ENCODE measurements at regions not wholly inside any gene's neighbourhood (a gene's known extent, or its start where the extent isn't known, plus 50 kb on each side); places are given as distances from the start of the nearest gene placed in this dataset.
A peak's percentile ranks its signal among the peaks of the same experiment; 100 is the strongest.

- Histone ChIP-seq H3K79me2 (ENCODE audit: insufficient read depth, low read length) (no peaks in the 10 kb centered on the region), H3K4me3 (replicated peaks in 1 of 3; ENCODE audit: insufficient read depth in 1 of 3, low read depth in 2 of 3, low read length in 3 of 3) (no peak overlapping the region), H3K27me3 (ENCODE audit: control insufficient read depth in 1 of 2, insufficient read depth in 2 of 2, low read length in 2 of 2) (no peaks in the 10 kb centered on the region; a peak in 1 of 5 replicates), H3K4me2 (ENCODE audit: low read depth, low read length) (no peak overlapping the region), H3K9me3 (ENCODE audit: low read length) (no peaks in the 10 kb centered on the region), H3K9ac (ENCODE audit: insufficient read depth, low read depth, low read length) (no peak overlapping the region), H3K4me1 (ENCODE audit: insufficient read depth, low read length) (no peaks in the 10 kb centered on the region), H2AFZ (ENCODE audit: low read length) (no peak overlapping the region), H4K20me1 (ENCODE audit: insufficient read depth, low read length) (no peaks in the 10 kb centered on the region), H3K36me3 (replicated peaks in 1 of 2; ENCODE audit: control insufficient read depth in 1 of 2, insufficient read depth in 2 of 2, low read length in 2 of 2) (no peaks in the 10 kb centered on the region), H3K27ac (ENCODE audit: extremely low read length, insufficient read depth, low read length) (no peak overlapping the region)
- CTCF ChIA-PET (ENCODE audit: low intra/inter-chr PET ratio, low total read pairs): no interaction called here
- DNase-seq (ENCODE audit: low spot score): no peak
- intact Hi-C loops (cut with micrococcal nuclease; ENCODE audit: unreplicated experiment) (no loop called here), in situ Hi-C loops (cut with HindIII; ENCODE audit: extremely low pct_ligation_motif_present, low pct_unique_long_range_greater_than_20kb) (no loop called here)
- TF ChIP-seq ATF7 (IDR thresholded peaks at IDR 0.05): 0 out of 2 replicates have a peak, but pooled peaks have one; percentile 7
- no peak for TF ChIP-seq ATF7 (CRISPR knock-in tag; IDR thresholded peaks at IDR 0.05)
- TF ChIP-seq CEBPB (IDR thresholded peaks at IDR 0.05; ENCODE audit: borderline replicate concordance, low read depth, low read length): peak; percentile 58; the same call in 1 of the 2 replicates
- no peak for TF ChIP-seq TBL1XR1 (IDR thresholded peaks at IDR 0.05; ENCODE audit: borderline replicate concordance, low read length, partially characterized antibody)
- WGBS (ENCODE audit: low lambda C conversion rate): 95% methylated on average over 2 of the region's 2 CpGs
- ATAC-seq: no peak
- POLR2A ChIA-PET: no interaction called here
- FAIRE-seq: no peak
- BruUV-seq (replicated peaks): no TSS peak
Measured at GRCh38 chr4:65250916-65251315, 419.4 kb downstream of the EPHA5 start.

DNA sequence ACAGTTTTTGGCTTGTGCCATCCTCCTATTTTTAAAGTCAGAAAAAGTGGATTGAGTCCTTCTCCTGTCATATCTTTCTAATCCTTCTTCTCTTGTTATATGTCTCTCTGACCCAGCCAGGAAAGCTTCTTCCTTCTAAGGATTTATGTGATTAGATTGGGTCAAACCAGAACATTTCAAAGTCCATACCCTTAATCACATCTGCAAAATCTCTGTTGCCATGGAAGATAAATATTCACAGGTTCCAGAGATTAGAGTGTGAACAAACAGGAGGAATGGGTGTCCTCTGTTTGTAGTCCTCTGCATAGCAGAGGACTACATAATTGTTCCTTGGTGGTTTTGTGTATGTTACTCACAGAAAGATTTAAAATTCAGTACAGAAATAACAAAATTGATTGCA lies 421.2 kb downstream of the EPHA5 start:
- POLR2A ChIA-PET: no interaction called here
- Histone ChIP-seq H3K9ac (ENCODE audit: insufficient read depth, low read depth, low read length) (no peak overlapping the region), H4K20me1 (ENCODE audit: insufficient read depth, low read length) (no peaks in the 10 kb centered on the region), H3K4me2 (ENCODE audit: low read depth, low read length) (no peak overlapping the region), H3K4me3 (replicated peaks in 1 of 3; ENCODE audit: insufficient read depth in 1 of 3, low read depth in 2 of 3, low read length in 3 of 3) (no peak overlapping the region), H3K27ac (ENCODE audit: extremely low read length, insufficient read depth, low read length) (no peak overlapping the region), H3K36me3 (replicated peaks in 1 of 2; ENCODE audit: control insufficient read depth in 1 of 2, insufficient read depth in 2 of 2, low read length in 2 of 2) (no peaks in the 10 kb centered on the region), H3K27me3 (ENCODE audit: control insufficient read depth in 1 of 2, insufficient read depth in 2 of 2, low read length in 2 of 2) (no peaks in the 10 kb centered on the region; a peak in 1 of 5 replicates), H3K9me3 (ENCODE audit: low read length) (no peaks in the 10 kb centered on the region), H3K4me1 (ENCODE audit: insufficient read depth, low read length) (no peaks in the 10 kb centered on the region), H2AFZ (ENCODE audit: low read length) (no peak overlapping the region), H3K79me2 (ENCODE audit: insufficient read depth, low read length) (no peaks in the 10 kb centered on the region)
- in situ Hi-C loops (cut with HindIII; ENCODE audit: extremely low pct_ligation_motif_present, low pct_unique_long_range_greater_than_20kb) (no loop called here), intact Hi-C loops (cut with micrococcal nuclease; ENCODE audit: unreplicated experiment) (no loop called here)
- TF ChIP-seq TIGD3 (CRISPR knock-in tag; IDR thresholded peaks at IDR 0.05; ENCODE audit: borderline replicate concordance) (no peak), HIVEP1 (CRISPR knock-in tag; IDR thresholded peaks at IDR 0.05) (no peak), DNMT1 (CRISPR knock-in tag; IDR thresholded peaks at IDR 0.05) (no peak), ZNF605 (CRISPR knock-in tag; IDR thresholded peaks at IDR 0.05) (no peak), KDM2A (CRISPR knock-in tag; IDR thresholded peaks at IDR 0.05; ENCODE audit: borderline replicate concordance, low read depth) (no peak)
- TF ChIP-seq, protein P1, sequence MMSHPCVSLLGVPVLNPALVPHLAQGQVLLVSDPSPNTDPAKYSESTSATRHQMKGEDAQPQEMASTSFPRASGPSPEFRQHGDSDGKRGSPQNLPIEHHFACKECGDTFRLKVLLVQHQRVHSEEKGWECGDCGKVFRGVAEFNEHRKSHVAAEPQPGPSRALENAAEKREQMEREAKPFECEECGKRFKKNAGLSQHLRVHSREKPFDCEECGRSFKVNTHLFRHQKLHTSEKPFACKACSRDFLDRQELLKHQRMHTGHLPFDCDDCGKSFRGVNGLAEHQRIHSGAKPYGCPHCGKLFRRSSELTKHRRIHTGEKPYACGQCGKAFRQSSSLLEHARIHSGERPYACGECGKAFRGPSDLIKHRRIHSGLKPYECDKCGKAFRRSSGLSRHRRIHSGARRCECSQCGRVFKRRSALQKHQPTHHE (CRISPR knock-in tag; IDR thresholded peaks at IDR 0.05; ENCODE audit: borderline replicate concordance): no peak
- ATAC-seq: no peak
- no TSS peak for BruUV-seq (replicated peaks)
- DNase-seq (ENCODE audit: low spot score): no peak
- no peak for FAIRE-seq
- CTCF ChIA-PET (ENCODE audit: low intra/inter-chr PET ratio, low total read pairs): no interaction called here

Data from HepG2 (cell line).